ENCODE measurements at regions not wholly inside any gene's neighbourhood (a gene's known extent, or its start where the extent isn't known, plus 50 kb on each side); places are given as distances from the start of the nearest gene placed in this dataset.

DNA sequence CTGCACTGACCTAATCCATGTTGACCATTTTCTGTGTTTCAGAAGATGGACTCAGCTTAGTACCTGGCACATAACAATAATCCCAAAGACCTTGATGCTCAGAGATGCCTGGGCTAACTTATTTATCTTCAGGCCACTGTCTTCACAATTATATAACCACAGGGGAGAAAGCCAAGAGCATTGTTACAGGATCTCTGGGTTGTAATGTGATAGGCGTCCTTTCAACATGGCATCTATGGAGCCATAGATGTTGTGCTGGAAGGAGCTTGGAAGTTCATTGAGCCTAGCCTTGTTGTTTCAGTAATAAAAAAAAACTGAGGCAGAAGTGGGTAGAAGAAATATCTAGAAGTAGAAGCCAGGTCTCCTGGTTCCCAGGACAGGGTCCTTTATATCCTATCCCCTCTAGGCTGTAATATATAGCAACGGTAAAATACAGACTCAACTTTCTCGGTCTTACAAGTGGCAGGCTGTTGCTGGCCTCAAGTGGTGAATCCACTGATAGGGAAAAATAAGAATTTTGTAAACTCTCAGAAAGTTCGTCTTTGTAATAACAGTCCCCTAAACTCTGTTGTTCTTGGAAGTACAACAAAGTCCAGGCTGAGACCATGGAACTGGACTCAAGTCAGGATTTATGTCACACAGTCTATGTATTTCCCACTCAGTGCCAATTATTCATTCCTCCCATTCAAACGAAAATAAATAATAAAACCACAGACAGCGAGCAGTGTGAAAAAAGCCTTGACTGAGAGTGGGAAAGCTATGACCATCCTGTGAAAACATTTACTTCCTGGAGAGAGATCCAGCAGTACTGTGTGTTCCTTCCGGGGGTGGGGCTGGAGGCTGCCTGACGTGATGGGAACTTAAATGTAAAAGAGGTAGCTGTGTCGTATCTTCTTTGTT, 277.6 kb downstream of the REEP3 start:
- intact Hi-C loops (cut with micrococcal nuclease): no loop called here
- BruUV-seq (replicated peaks): TSS peak; percentile 81
- no peaks in the 10 kb centered on the region for H3K9me3 Mint-ChIP-seq (ENCODE audit: unreplicated experiment)
- no peak overlapping the region for H3K4me3 Mint-ChIP-seq (ENCODE audit: unreplicated experiment)
- CTCF ChIA-PET: interaction anchor here (1.3 kb wide), 1 partner anchor 21 kb away, joined by 4 read pairs; no protein-coding TSS in a partner anchor
- H3K36me3 Mint-ChIP-seq (ENCODE audit: insufficient read depth, unreplicated experiment): no peaks in the 10 kb centered on the region
- DNase-seq (ENCODE audit: unreplicated experiment): peak; percentile 74
- H3K27me3 Mint-ChIP-seq (ENCODE audit: insufficient read depth, unreplicated experiment): no peaks in the 10 kb centered on the region
- POLR2A ChIA-PET: interaction anchor here (0.6 kb wide), 1 partner anchor 26 kb away, joined by 3 read pairs; no protein-coding TSS in a partner anchor
- TF ChIP-seq, protein P1, sequence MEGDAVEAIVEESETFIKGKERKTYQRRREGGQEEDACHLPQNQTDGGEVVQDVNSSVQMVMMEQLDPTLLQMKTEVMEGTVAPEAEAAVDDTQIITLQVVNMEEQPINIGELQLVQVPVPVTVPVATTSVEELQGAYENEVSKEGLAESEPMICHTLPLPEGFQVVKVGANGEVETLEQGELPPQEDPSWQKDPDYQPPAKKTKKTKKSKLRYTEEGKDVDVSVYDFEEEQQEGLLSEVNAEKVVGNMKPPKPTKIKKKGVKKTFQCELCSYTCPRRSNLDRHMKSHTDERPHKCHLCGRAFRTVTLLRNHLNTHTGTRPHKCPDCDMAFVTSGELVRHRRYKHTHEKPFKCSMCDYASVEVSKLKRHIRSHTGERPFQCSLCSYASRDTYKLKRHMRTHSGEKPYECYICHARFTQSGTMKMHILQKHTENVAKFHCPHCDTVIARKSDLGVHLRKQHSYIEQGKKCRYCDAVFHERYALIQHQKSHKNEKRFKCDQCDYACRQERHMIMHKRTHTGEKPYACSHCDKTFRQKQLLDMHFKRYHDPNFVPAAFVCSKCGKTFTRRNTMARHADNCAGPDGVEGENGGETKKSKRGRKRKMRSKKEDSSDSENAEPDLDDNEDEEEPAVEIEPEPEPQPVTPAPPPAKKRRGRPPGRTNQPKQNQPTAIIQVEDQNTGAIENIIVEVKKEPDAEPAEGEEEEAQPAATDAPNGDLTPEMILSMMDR (IDR thresholded peaks at IDR 0.05; ENCODE audit: unreplicated experiment): no peak
- H3K27ac Mint-ChIP-seq (ENCODE audit: low read depth, unreplicated experiment): peak overlapping the region; percentile 84
- peaks cover 13% of the 10 kb centered on the region for H3K4me1 Mint-ChIP-seq (ENCODE audit: insufficient read depth, unreplicated experiment)

DNA sequence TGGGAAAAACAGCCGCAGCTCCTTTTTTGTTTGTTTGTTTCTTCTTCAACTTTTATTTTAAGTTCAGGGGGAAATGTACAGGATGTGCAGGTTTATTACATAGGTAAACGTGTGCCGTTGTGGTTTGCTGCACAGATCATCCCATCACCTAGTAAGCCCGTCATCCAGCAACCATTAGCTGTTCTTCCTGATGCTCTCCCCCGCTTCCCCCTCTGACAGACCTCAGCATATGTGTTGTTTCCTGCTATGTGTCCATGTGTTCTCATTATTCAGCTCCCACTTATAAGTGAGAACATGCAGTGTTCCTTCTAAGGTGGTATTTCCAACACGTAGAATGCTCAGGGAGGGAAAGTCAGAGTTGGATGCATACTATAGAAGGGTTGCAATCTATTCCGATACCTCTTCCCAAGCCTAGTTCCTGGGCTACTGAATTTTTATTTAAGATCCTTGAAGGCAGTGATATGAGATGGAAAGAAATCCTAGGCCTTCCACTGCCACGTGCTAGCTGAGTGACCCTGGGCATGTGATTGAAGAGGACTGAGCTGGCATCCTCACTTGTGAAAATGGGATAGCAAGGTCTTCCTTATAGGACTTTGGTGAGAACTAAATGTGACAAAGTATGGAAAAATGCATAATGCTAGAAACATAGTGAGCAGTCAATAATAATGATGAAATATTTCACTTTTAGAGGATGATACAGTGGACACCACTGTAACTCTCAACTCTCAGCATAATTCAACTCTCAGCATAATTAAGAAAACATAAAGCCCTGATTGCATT, 278.5 kb downstream of the REEP3 start:
- ChIA-PET CTCF (interaction anchor here (1.3 kb wide), 1 partner anchor 20 kb away, joined by 4 read pairs; no protein-coding TSS in a partner anchor), POLR2A (interaction anchor here (0.6 kb wide), 1 partner anchor 27 kb away, joined by 3 read pairs; no protein-coding TSS in a partner anchor)
- intact Hi-C loops (cut with micrococcal nuclease): no loop called here
- Mint-ChIP-seq H3K36me3 (ENCODE audit: insufficient read depth, unreplicated experiment) (no peaks in the 10 kb centered on the region), H3K27ac (ENCODE audit: low read depth, unreplicated experiment) (peak overlapping the region; percentile 84), H3K4me3 (ENCODE audit: unreplicated experiment) (no peak overlapping the region), H3K27me3 (ENCODE audit: insufficient read depth, unreplicated experiment) (no peaks in the 10 kb centered on the region), H3K4me1 (ENCODE audit: insufficient read depth, unreplicated experiment) (peaks cover 13% of the 10 kb centered on the region), H3K9me3 (ENCODE audit: unreplicated experiment) (no peaks in the 10 kb centered on the region)
- no TSS peak for BruUV-seq (replicated peaks)
- TF ChIP-seq, protein P1 (IDR thresholded peaks at IDR 0.05; ENCODE audit: unreplicated experiment): no peak
- DNase-seq (ENCODE audit: unreplicated experiment): no peak

DNA sequence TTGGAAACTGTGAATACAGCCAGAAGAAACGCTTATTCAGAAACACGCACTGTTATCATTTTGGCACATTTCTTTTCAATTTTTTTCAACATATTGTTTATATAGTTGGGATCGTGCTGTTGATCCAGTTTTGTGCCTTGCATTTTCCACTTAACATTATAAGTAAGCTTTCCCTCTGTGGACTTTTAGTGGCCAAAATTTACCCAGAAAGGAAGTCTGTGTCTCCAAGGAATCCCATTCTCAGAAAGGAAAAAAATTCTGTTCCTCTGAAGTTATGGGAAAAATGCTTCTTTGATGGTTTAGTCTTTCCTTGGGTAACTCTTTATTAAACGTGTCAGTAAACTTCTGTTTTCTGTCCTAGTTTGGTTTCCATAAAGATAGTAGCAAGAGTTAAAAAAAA, 280.0 kb downstream of the REEP3 start:
- BruUV-seq (replicated peaks): no TSS peak
- POLR2A ChIA-PET: no interaction called here
- Mint-ChIP-seq H3K27ac (ENCODE audit: low read depth, unreplicated experiment) (no peak overlapping the region), H3K4me1 (ENCODE audit: insufficient read depth, unreplicated experiment) (peaks cover 13% of the 10 kb centered on the region), H3K9me3 (ENCODE audit: unreplicated experiment) (peaks cover 5% of the 10 kb centered on the region), H3K27me3 (ENCODE audit: insufficient read depth, unreplicated experiment) (no peaks in the 10 kb centered on the region), H3K4me3 (ENCODE audit: unreplicated experiment) (no peak overlapping the region), H3K36me3 (ENCODE audit: insufficient read depth, unreplicated experiment) (no peaks in the 10 kb centered on the region)
- CTCF ChIA-PET: interaction anchor here (0.8 kb wide), 1 partner anchor 16 kb away, joined by 3 read pairs; no protein-coding TSS in a partner anchor
- no peak for DNase-seq (ENCODE audit: unreplicated experiment)
- TF ChIP-seq, protein P1 (IDR thresholded peaks at IDR 0.05; ENCODE audit: unreplicated experiment): no peak
- intact Hi-C loops (cut with micrococcal nuclease): no loop called here

DNA sequence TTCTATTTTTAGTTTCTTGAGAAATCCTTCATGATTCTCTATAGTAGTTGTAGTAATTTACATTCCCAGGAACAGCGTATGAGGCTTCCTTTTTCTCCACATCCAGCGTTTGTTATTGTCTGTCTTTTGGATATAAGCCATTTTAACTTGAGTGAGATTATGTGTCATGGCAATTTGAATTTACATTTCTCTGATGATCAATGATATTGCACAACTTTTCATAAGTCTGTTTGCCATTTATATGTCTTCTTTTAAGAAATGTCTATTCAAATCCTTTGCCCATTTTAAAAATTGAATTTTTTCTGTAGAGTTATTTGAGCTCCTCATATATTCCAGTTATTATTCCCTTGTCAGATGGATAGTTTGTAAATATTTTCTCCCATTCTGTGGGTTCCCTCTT, 285.1 kb downstream of the REEP3 start:
- TF ChIP-seq, protein P1 (IDR thresholded peaks at IDR 0.05; ENCODE audit: unreplicated experiment): no peak

More for the DNA sequence above, 285.1 kb downstream of the REEP3 start:
- Mint-ChIP-seq H3K27me3 (ENCODE audit: insufficient read depth, unreplicated experiment) (no peaks in the 10 kb centered on the region), H3K27ac (ENCODE audit: low read depth, unreplicated experiment) (no peak overlapping the region), H3K4me1 (ENCODE audit: insufficient read depth, unreplicated experiment) (no peaks in the 10 kb centered on the region), H3K36me3 (ENCODE audit: insufficient read depth, unreplicated experiment) (no peaks in the 10 kb centered on the region), H3K9me3 (ENCODE audit: unreplicated experiment) (peaks cover 13% of the 10 kb centered on the region), H3K4me3 (ENCODE audit: unreplicated experiment) (no peak overlapping the region)
- no TSS peak for BruUV-seq (replicated peaks)
- ChIA-PET POLR2A (no interaction called here), CTCF (interaction anchor here (0.6 to 0.7 kb wide), 2 partner anchors 8 to 9 kb away, joined by 3 read pairs; no protein-coding TSS in a partner anchor)
- intact Hi-C loops (cut with micrococcal nuclease): no loop called here
- DNase-seq (ENCODE audit: unreplicated experiment): no peak

All from MCF 10A (cell line).